B cell (primary cell): ENCODE measurements at regions not wholly inside any gene's neighbourhood (a gene's known extent, or its start where the extent isn't known, plus 50 kb on each side); places are given as distances from the start of the nearest gene placed in this dataset.
"Not testable (repeated sequence)": the region's sequence is repeated elsewhere in the genome, so short reads cannot be mapped to it uniquely, and the experiment has no call there.

Experiments
- ATAC-seq: fragments of 200-7000 bp; cut with Tn5 transposase; one replicate; pipeline ENCODE4 v1.10.0; 2021; ENCODE audit warnings: low read depth, mild to moderate bottlenecking, moderate number of reproducible peaks, moderate library complexity
- CTCF ChIA-PET: fragments of 350-600 bp; sonication (Branson Sonifier 250); formaldehyde crosslinking; loops from one replicate; lab custom pipeline; 2021; ENCODE audit warnings: antibody characterized with exemption, inconsistent platforms; lab: Charles Lee
- POLR2A ChIA-PET: fragments of 350-600 bp; sonication (Branson Sonifier 250); formaldehyde crosslinking; loops from one replicate; lab custom pipeline; 2021; ENCODE audit warnings: antibody characterized with exemption; lab: Charles Lee
- DNase-seq: peaks from one replicate; pipeline ENCODE4 v3.0.0; 2013
- H2AFZ ChIP-seq: 2 replicates; pipeline ENCODE4 v1.6.1; 2012; ENCODE audit warnings: mild to moderate bottlenecking, low read depth, low read length; ENCODE audit not compliant: insufficient read depth, poor library complexity, severe bottlenecking
- H3K27ac ChIP-seq, 2 donors: 1 replicate in 1 of 2; 2 replicates in 1 of 2; pipeline ENCODE4 v1.5.1; 2012 to 2013; ENCODE audit warnings: low read length in 2 of 2, mild to moderate bottlenecking in 2 of 2, moderate library complexity in 1 of 2
- H3K27me3 ChIP-seq, 4 experiments: fragments of 200-600 bp in 1 of 4; sonication (generic) in 1 of 4; replicated peaks in 1 of 4; 1 replicate in 2 of 4; 2 replicates in 2 of 4; pipeline versions ENCODE4 v1.6.1 to v1.7.0; 2013 to 2016; ENCODE audit warnings: low read length in 3 of 4, mild to moderate bottlenecking in 2 of 4, mixed read lengths in 1 of 4, moderate library complexity in 1 of 4; ENCODE audit not compliant: insufficient read depth in 4 of 4, control insufficient read depth in 3 of 4; ENCODE audit errors: control extremely low read depth in 1 of 4
- H3K36me3 ChIP-seq, 2 experiments: replicated peaks in 1 of 2; 1 replicate in 1 of 2; 2 replicates in 1 of 2; pipeline versions ENCODE4 v1.6.1 to v1.7.1; 2013; ENCODE audit warnings: low read length in 1 of 2; ENCODE audit not compliant: insufficient read depth in 2 of 2, control insufficient read depth in 1 of 2; ENCODE audit errors: control extremely low read depth in 1 of 2, extremely low read depth in 1 of 2
- H3K4me1 ChIP-seq, 2 donors: fragments of 200-600 bp in 1 of 2; sonication (generic) in 1 of 2; 1 replicate in 1 of 2; 2 replicates in 1 of 2; pipeline versions ENCODE4 v1.5.1 to v1.6.1; 2013 to 2017; ENCODE audit warnings: low read length in 2 of 2; ENCODE audit not compliant: control insufficient read depth in 2 of 2, insufficient read depth in 2 of 2
- H3K4me2 ChIP-seq: replicated peaks from 2 replicates; pipeline ENCODE3; 2012; ENCODE audit warnings: mild to moderate bottlenecking, low read depth, low read length; ENCODE audit not compliant: poor library complexity, severe bottlenecking
- H3K4me3 ChIP-seq, 5 experiments: fragments of 200-600 bp in 1 of 5; sonication (generic) in 1 of 5; 1 replicate in 3 of 5; 2 replicates in 2 of 5; pipeline versions ENCODE4 v1.5.1 to v1.7.0; 2011 to 2016; ENCODE audit warnings: low read length in 4 of 5, mild to moderate bottlenecking in 4 of 5, low read depth in 2 of 5, control low read depth in 1 of 5, moderate library complexity in 1 of 5; ENCODE audit not compliant: insufficient read depth in 1 of 5; ENCODE audit errors: control extremely low read depth in 1 of 5, extremely low read depth in 1 of 5
- H3K79me2 ChIP-seq: fragments of 200-600 bp; sonication (generic); one replicate; pipeline ENCODE4 v1.6.0; 2016; ENCODE audit warnings: low read length; ENCODE audit not compliant: control insufficient read depth, insufficient read depth
- H3K9ac ChIP-seq: fragments of 200-600 bp; sonication (generic); 2 replicates; pipeline ENCODE4 v1.6.1; 2017; ENCODE audit warnings: mild to moderate bottlenecking, low read length, moderate library complexity
- H3K9me3 ChIP-seq, 3 donors: one replicate each; pipeline versions ENCODE4 v1.6.1 to v1.7.1; 2013; ENCODE audit warnings: low read length in 2 of 3; ENCODE audit not compliant: control insufficient read depth in 2 of 3, insufficient read depth in 1 of 3; ENCODE audit errors: control extremely low read depth in 1 of 3
- H4K20me1 ChIP-seq: 2 replicates; pipeline ENCODE4 v1.6.0; 2012; ENCODE audit warnings: mild to moderate bottlenecking, low read length; ENCODE audit not compliant: insufficient read depth, control insufficient read depth, poor library complexity, severe bottlenecking
- H3K27ac Mint-ChIP-seq: one replicate; pipeline ENCODE4 v1.8.0; 2021; ENCODE audit warnings: mixed read lengths
- H3K27me3 Mint-ChIP-seq: one replicate; pipeline ENCODE4 v1.8.0; 2021; ENCODE audit warnings: mixed read lengths
- H3K4me1 Mint-ChIP-seq: one replicate; pipeline ENCODE4 v1.8.0; 2021; ENCODE audit warnings: mixed read lengths
- H3K4me3 Mint-ChIP-seq: one replicate; pipeline ENCODE4 v1.8.0; 2021; ENCODE audit warnings: mixed read lengths
- H3K9me3 Mint-ChIP-seq: one replicate; pipeline ENCODE4 v1.8.0; 2022; ENCODE audit warnings: mixed read lengths; ENCODE audit not compliant: insufficient read depth
- CTCF ChIP-seq: fragments of 200-600 bp; IDR thresholded peaks from one replicate; pipeline ENCODE4 v1.8.0; 2022; ENCODE audit warnings: antibody characterized with exemption, mild to moderate bottlenecking
- EZH2 ChIP-seq: IDR thresholded peaks from 2 replicates; pipeline ENCODE4 v1.6.1; 2012; ENCODE audit warnings: borderline replicate concordance, low read depth, mild to moderate bottlenecking, moderate library complexity, low read length; ENCODE audit not compliant: insufficient read depth, poor library complexity, severe bottlenecking
- WGBS: methylation state at CpG from one replicate; pipeline ENCODE4 v1.1.5; 2013; ENCODE audit warnings: missing lambda C conversion rate; ENCODE audit not compliant: insufficient coverage; 5-methylcytosine and 5-hydroxymethylcytosine counted together
- intact Hi-C: fragments of 100-400 bp; cut with micrococcal nuclease; formaldehyde crosslinking; loops from one replicate; pipeline ENCODE4 v1.10.0; 2022

GRCh38 chr5:155822177-155822576 lies 504.8 kb upstream of the SGCD start:
- Histone ChIP-seq H3K4me2 (no peak overlapping the region), H2AFZ (no peak overlapping the region), H3K9me3 (peaks cover 0 to 4% (median 0%) of the 10 kb centered on the region in 3 donors), H4K20me1 (no peaks in the 10 kb centered on the region), H3K36me3 (no peaks in the 10 kb centered on the region), H3K27me3 (no peaks in the 10 kb centered on the region), H3K27ac (no peak overlapping the region), H3K4me3 (no peak overlapping the region), H3K9ac (no peak overlapping the region), H3K79me2 (no peaks in the 10 kb centered on the region), H3K4me1 (no peaks in the 10 kb centered on the region)
- H3K27me3 Mint-ChIP-seq, result no peaks in the 10 kb centered on the region
- H3K27ac Mint-ChIP-seq, result no peak overlapping the region
- no peak overlapping the region for H3K4me3 Mint-ChIP-seq
- TF ChIP-seq EZH2 (no peak), CTCF (no peak)
- no peak for DNase-seq
- intact Hi-C loops, result no loop called here
- POLR2A ChIA-PET, result no interaction called here
- no peaks in the 10 kb centered on the region for H3K4me1 Mint-ChIP-seq
- CTCF ChIA-PET, result no interaction called here
- no peak for ATAC-seq
- WGBS, result 17% methylated on average over 1 of the region's 3 CpGs
- no peaks in the 10 kb centered on the region for H3K9me3 Mint-ChIP-seq

- no peak for TF ChIP-seq CTCF
- no peak for TF ChIP-seq EZH2
- H3K4me1 Mint-ChIP-seq, result no peaks in the 10 kb centered on the region
- no peaks in the 10 kb centered on the region for H3K36me3 ChIP-seq
- 55% methylated on average over 1 of the region's 3 CpGs for WGBS
- no peak overlapping the region for H3K4me2 ChIP-seq
- no peak overlapping the region for H3K4me3 ChIP-seq
- no peaks in the 10 kb centered on the region for H3K27me3 Mint-ChIP-seq
- H3K4me1 ChIP-seq, result no peaks in the 10 kb centered on the region
- no peak overlapping the region for H3K27ac ChIP-seq
- intact Hi-C loops, result no loop called here
- H3K9me3 ChIP-seq, result no peaks in the 10 kb centered on the region
- no peak overlapping the region for H2AFZ ChIP-seq
- H3K27me3 ChIP-seq, result no peaks in the 10 kb centered on the region
- H3K79me2 ChIP-seq, result no peaks in the 10 kb centered on the region
- H3K4me3 Mint-ChIP-seq, result no peak overlapping the region
- H4K20me1 ChIP-seq, result no peaks in the 10 kb centered on the region
- ChIA-PET POLR2A (no interaction called here), CTCF (no interaction called here)
- no peak overlapping the region for H3K9ac ChIP-seq
- DNase-seq (no peak), ATAC-seq (no peak)
- no peaks in the 10 kb centered on the region for H3K9me3 Mint-ChIP-seq
- H3K27ac Mint-ChIP-seq, result no peak overlapping the region
Observed at GRCh38 chr5:155826611-155827507, 500.1 kb upstream of the SGCD start.

GRCh38 chr5:155827508-155827815 lies 499.5 kb upstream of the SGCD start:
- H3K4me3 Mint-ChIP-seq, H4K20me1 ChIP-seq, H3K4me1 Mint-ChIP-seq, H3K36me3 ChIP-seq, DNase-seq, H3K27ac Mint-ChIP-seq, H3K9me3 Mint-ChIP-seq, POLR2A ChIA-PET, H3K4me2 ChIP-seq, H3K27me3 Mint-ChIP-seq, H3K4me3 ChIP-seq, H3K9me3 ChIP-seq, H3K27ac ChIP-seq, H3K4me1 ChIP-seq, H3K27me3 ChIP-seq, ATAC-seq, H3K9ac ChIP-seq, H2AFZ ChIP-seq, intact Hi-C loops, CTCF ChIA-PET, H3K79me2 ChIP-seq: not testable (repeated sequence)
- no CpG with 5 or more reads among the region's 2 CpGs for WGBS
